Smooth muscle cell (in vitro differentiated cells): ENCODE measurements at regions not wholly inside any gene's neighbourhood (a gene's known extent, or its start where the extent isn't known, plus 50 kb on each side); places are given as distances from the start of the nearest gene placed in this dataset.
A peak's percentile ranks its signal among the peaks of the same experiment; 100 is the strongest.

Experiments used
- DNase-seq: peaks from one replicate; lab custom pipeline; 2025; ENCODE audit not compliant: unreplicated experiment; lab: John Stamatoyannopoulos, UW
- H2AFZ ChIP-seq: fragments of 200-600 bp; sonication (generic); 2 replicates; pipeline ENCODE4 v1.6.0; 2016; ENCODE audit warnings: antibody characterized with exemption, low read depth, mild to moderate bottlenecking
- H3F3A ChIP-seq: fragments of 200-600 bp; sonication (generic); 2 replicates; pipeline ENCODE4 v1.6.0; 2017; ENCODE audit warnings: antibody characterized with exemption, low read depth
- H3K27ac ChIP-seq: fragments of 200-600 bp; sonication (generic); 2 replicates; pipeline ENCODE4 v1.5.1; 2016; ENCODE audit warnings: low read depth, mild to moderate bottlenecking
- H3K27me3 ChIP-seq: fragments of 200-600 bp; sonication (generic); 2 replicates; pipeline ENCODE4 v1.6.1; 2016; ENCODE audit warnings: low read depth, mild to moderate bottlenecking
- H3K36me3 ChIP-seq: fragments of 200-600 bp; sonication (generic); 2 replicates; pipeline ENCODE4 v1.5.1; 2016; ENCODE audit warnings: low read depth
- H3K4me1 ChIP-seq: fragments of 200-600 bp; sonication (generic); 2 replicates; pipeline ENCODE4 v1.5.1; 2016; ENCODE audit warnings: low read depth
- H3K4me2 ChIP-seq: fragments of 200-600 bp; sonication (generic); 2 replicates; pipeline ENCODE4 v1.6.0; 2016; ENCODE audit warnings: mild to moderate bottlenecking
- H3K4me3 ChIP-seq: fragments of 200-600 bp; sonication (generic); 2 replicates; pipeline ENCODE4 v1.5.1; 2016; ENCODE audit warnings: mild to moderate bottlenecking
- H3K79me2 ChIP-seq: fragments of 200-600 bp; sonication (generic); 2 replicates; pipeline ENCODE4 v1.6.0; 2016; ENCODE audit warnings: low read depth, mild to moderate bottlenecking
- H3K9ac ChIP-seq: fragments of 200-600 bp; sonication (generic); 2 replicates; pipeline ENCODE4 v1.6.0; 2016; ENCODE audit warnings: low read depth
- H3K9me3 ChIP-seq: fragments of 200-600 bp; sonication (generic); replicated peaks from 2 replicates; pipeline ENCODE4 v1.5.1; 2016; ENCODE audit warnings: low read depth
- H4K20me1 ChIP-seq: fragments of 200-600 bp; sonication (generic); 2 replicates; pipeline ENCODE4 v1.6.0; 2016; ENCODE audit warnings: low read depth
- CTCF ChIP-seq: fragments of 200-600 bp; sonication (generic); IDR thresholded peaks from 2 replicates; pipeline ENCODE4 v1.5.1; 2017; ENCODE audit warnings: borderline replicate concordance, mild to moderate bottlenecking, antibody characterized with exemption; ENCODE audit not compliant: insufficient read depth, poor library complexity, severe bottlenecking
- WGBS: methylation state at CpG from one replicate; pipeline ENCODE4 v1.1.7; 2016; ENCODE audit warnings: low lambda C conversion rate; 5-methylcytosine and 5-hydroxymethylcytosine counted together

DNA sequence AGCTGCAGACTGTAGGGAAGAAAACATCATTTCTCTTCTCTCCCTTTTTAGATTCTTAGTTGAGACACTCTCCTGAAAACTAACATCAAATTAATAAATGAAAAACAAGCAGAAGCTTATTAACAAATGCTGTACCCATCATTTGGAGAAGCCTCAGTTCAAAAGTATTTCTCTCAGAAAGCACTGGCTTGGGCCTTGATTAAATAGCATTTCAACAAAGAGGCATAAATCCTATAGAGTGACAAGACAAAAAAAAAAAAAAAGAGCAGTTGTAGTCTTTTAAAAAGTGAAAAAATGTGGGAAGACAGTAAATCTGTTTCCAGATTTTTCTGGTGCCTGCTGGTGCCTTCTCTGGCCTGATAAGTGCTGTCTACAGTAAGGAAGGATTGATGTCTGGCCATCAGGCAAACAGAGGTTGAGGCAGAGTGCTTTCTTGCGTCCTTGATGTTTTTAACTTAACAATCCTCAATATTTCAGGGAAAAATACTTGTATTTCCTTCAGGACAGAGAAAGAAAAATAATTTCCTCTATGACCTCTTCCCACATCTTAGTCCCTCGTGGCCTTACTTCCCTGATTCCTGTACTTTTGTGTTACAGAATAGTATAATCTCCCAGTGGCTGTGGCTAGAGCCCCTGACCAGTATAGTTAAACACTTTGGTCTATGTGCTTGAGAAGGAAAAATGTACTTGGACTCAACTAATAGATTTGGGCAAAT, 300.5 kb downstream of the HGF start:
- WGBS = 68% methylated on average over 2 of the region's 2 CpGs
- H3K4me3 ChIP-seq = no peak overlapping the region
- H3K4me1 ChIP-seq = no peaks in the 10 kb centered on the region
- no peaks in the 10 kb centered on the region for H4K20me1 ChIP-seq
- no peak overlapping the region for H3K27ac ChIP-seq
- no peak for TF ChIP-seq CTCF
- H2AFZ ChIP-seq = peak overlapping the region; percentile 23
- no peaks in the 10 kb centered on the region for H3K79me2 ChIP-seq
- DNase-seq = no peak
- H3K9ac ChIP-seq = no peak overlapping the region
- no peaks in the 10 kb centered on the region for H3F3A ChIP-seq
- H3K9me3 ChIP-seq = no peaks in the 10 kb centered on the region
- H3K4me2 ChIP-seq = peak overlapping the region; percentile 43
- H3K27me3 ChIP-seq = no peaks in the 10 kb centered on the region
- H3K36me3 ChIP-seq = no peaks in the 10 kb centered on the region

DNA sequence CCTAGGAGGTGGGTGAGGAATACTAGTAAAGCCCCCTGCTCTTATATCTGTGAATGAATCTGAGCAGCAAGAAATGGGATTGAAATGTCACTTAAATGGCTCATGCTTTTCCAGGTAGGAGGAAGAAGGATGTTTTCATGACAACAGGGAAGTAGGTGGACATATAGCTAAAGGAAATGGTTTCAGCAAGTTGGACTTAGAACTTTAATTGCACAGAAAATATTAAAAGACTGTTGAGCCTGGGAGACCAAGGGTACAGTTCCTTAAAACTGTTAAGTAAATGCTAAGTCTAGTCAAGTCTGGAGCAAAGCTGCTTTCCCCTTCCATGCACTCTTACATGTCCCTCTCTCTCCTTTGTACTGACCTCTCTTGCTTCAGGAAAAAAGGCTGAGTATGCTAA, 301.3 kb downstream of the HGF start:
- H4K20me1 ChIP-seq = no peaks in the 10 kb centered on the region
- H3K4me3 ChIP-seq = no peak overlapping the region
- TF ChIP-seq CTCF = no peak
- no peaks in the 10 kb centered on the region for H3K27me3 ChIP-seq
- no peak overlapping the region for H3K27ac ChIP-seq
- H2AFZ ChIP-seq = no peak overlapping the region
- no peaks in the 10 kb centered on the region for H3K79me2 ChIP-seq
- no peak for DNase-seq
- H3K9ac ChIP-seq = no peak overlapping the region
- no peaks in the 10 kb centered on the region for H3K36me3 ChIP-seq
- no peak overlapping the region for H3K4me2 ChIP-seq
- no peaks in the 10 kb centered on the region for H3K4me1 ChIP-seq
- no peaks in the 10 kb centered on the region for H3F3A ChIP-seq
- H3K9me3 ChIP-seq = no peaks in the 10 kb centered on the region

GRCh38 chr7:81467964-81468363, 301.9 kb downstream of the HGF start:
- Histone ChIP-seq H3K27ac (no peak overlapping the region), H3K9me3 (no peaks in the 10 kb centered on the region), H2AFZ (peak overlapping the region; percentile 17), H4K20me1 (no peaks in the 10 kb centered on the region), H3K9ac (no peak overlapping the region), H3K27me3 (no peaks in the 10 kb centered on the region), H3K4me2 (no peak overlapping the region), H3K4me1 (no peaks in the 10 kb centered on the region), H3K36me3 (no peaks in the 10 kb centered on the region), H3F3A (no peaks in the 10 kb centered on the region), H3K79me2 (no peaks in the 10 kb centered on the region), H3K4me3 (no peak overlapping the region)
- TF ChIP-seq CTCF = no peak
- no peak for DNase-seq
- 80% methylated on average over 4 of the region's 4 CpGs for WGBS

DNA sequence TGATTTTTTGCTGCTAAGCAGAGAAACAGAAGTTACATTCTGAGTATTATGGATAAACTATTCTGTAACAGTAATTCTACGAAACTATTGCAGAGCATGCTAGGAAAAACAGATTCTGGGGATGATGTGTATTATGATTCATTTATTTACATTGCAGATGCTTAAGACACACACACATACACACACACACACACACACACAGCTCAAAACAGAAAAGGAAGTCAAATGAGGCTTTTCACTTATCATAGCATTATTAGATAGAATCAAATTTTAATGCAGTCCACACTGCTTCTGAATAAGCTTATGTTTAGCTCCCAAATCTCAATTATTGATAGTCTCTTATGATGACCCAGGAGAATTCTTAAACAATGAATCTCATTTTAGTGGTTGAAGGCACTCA, 307.2 kb downstream of the HGF start:
- no peaks in the 10 kb centered on the region for H3K4me1 ChIP-seq
- H4K20me1 ChIP-seq = no peaks in the 10 kb centered on the region
- 28% methylated on average over 1 of the region's 1 CpG for WGBS
- H3K4me3 ChIP-seq = no peak overlapping the region
- H3K9ac ChIP-seq = no peak overlapping the region
- peaks cover 5% of the 10 kb centered on the region for H3K27me3 ChIP-seq
- H3K79me2 ChIP-seq = no peaks in the 10 kb centered on the region
- H3F3A ChIP-seq = no peaks in the 10 kb centered on the region
- no peak for DNase-seq
- no peaks in the 10 kb centered on the region for H3K9me3 ChIP-seq
- H3K36me3 ChIP-seq = no peaks in the 10 kb centered on the region
- H3K27ac ChIP-seq = no peak overlapping the region
- TF ChIP-seq CTCF = no peak
- H2AFZ ChIP-seq = no peak overlapping the region
- peak overlapping the region; percentile 36 for H3K4me2 ChIP-seq
